Fibroblast of the aortic adventitia (primary cell): ENCODE measurements at regions not wholly inside any gene's neighbourhood (a gene's known extent, or its start where the extent isn't known, plus 50 kb on each side); places are given as distances from the start of the nearest gene placed in this dataset.

Source experiments
- DNase-seq: peaks from one replicate; pipeline ENCODE4 v3.0.0-alpha.2; 2010; ENCODE audit warnings: low read depth
- H3K4me3 ChIP-seq: 2 replicates; pipeline ENCODE4 v1.5.1; 2011; ENCODE audit warnings: low read depth, mild to moderate bottlenecking, control low read depth, low read length, moderate library complexity
- CTCF ChIP-seq: IDR thresholded peaks from 2 replicates; pipeline ENCODE4 v1.5.1; 2011; ENCODE audit warnings: mild to moderate bottlenecking, low read length, control low read depth, inconsistent platforms; ENCODE audit not compliant: insufficient read depth

GRCh38 chr13:83008212-83008929 is 873.9 kb downstream of the SLITRK1 start:
- H3K4me3 ChIP-seq = no peak overlapping the region
- DNase-seq = no peak
- TF ChIP-seq CTCF = no peak

DNA sequence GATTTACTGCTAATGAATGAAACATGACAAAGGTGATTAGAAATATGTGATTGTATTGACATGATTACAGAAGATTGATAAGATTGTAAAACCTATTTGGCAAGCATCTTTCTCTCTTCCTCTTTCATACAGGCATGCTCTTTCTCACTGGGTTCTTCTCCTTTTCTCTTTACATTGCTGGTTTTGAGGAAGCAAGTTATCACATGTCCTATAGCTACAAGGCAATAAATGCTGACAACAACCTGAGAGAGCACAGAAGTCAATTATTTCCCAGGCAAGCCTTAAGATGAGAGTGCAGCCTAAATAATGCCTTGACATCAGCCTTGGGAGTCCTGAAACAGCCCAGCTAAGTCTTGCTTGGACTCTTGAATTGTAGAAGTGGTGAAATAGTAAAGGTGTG is 875.0 kb downstream of the SLITRK1 start:
- DNase-seq = no peak
- no peak for TF ChIP-seq CTCF
- no peak overlapping the region for H3K4me3 ChIP-seq

GRCh38 chr13:83003185-83003584 is 879.1 kb downstream of the SLITRK1 start:
- no peak for DNase-seq

DNA sequence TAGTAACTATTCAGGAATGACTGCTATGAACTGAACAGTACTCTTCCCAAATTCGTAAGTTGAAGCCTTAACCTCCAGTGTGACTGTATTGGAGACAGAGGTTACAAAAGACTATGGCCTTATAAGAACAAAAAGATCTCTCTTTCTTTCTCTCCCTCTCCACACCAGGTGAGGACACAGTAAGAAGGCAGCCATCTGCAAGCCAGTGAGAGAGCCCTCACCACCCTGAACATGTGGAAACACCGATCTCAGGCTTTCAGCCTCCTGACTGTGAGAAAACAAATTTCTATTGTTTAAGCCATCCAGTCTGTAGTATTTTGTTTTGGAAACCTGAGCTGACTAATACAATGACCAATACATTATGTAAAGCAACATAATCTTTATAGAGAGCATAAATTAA is 888.9 kb downstream of the SLITRK1 start:
- H3K4me3 ChIP-seq = no peak overlapping the region
- TF ChIP-seq CTCF = no peak
- no peak for DNase-seq

More at GRCh38 chr13:83003185-83003584, 879.1 kb downstream of the SLITRK1 start:
- no peak overlapping the region for H3K4me3 ChIP-seq
- no peak for TF ChIP-seq CTCF

- peak; percentile 32 for TF ChIP-seq CTCF
- DNase-seq = peak; percentile 15
- H3K4me3 ChIP-seq = no peak overlapping the region
Observed at GRCh38 chr13:82976499-82976898, 905.8 kb downstream of the SLITRK1 start.

- peak; percentile 86 for DNase-seq
- TF ChIP-seq CTCF = no peak
- H3K4me3 ChIP-seq = no peak overlapping the region
Observed at GRCh38 chr13:82963226-82964099, 918.8 kb downstream of the SLITRK1 start.
